AG04450 (cell line): ENCODE measurements at regions not wholly inside any gene's neighbourhood (a gene's known extent, or its start where the extent isn't known, plus 50 kb on each side); places are given as distances from the start of the nearest gene placed in this dataset.

Experiments
- CTCF ChIA-PET: fragments of 300-600, 350-600 bp; formaldehyde crosslinking; extraction: SDS; loops from one replicate; lab custom pipeline; 2022; ENCODE audit warnings: antibody characterized with exemption, inconsistent platforms; lab: Charles Lee
- POLR2A ChIA-PET: fragments of 350-600 bp; formaldehyde crosslinking; extraction: SDS; loops from one replicate; lab custom pipeline; 2021; ENCODE audit warnings: antibody characterized with exemption, inconsistent platforms; lab: Yijun Ruan, JAX
- DNase-seq: peaks from one replicate; pipeline ENCODE4 v3.0.0-alpha.2; 2011; ENCODE audit warnings: low read depth, low spot score
- H3K27ac ChIP-seq: one replicate; pipeline ENCODE4 v1.5.1; 2012; ENCODE audit warnings: low read depth, low read length, control low read depth
- H3K27me3 ChIP-seq: one replicate; pipeline ENCODE4 v1.6.0; 2012; ENCODE audit warnings: low read length; ENCODE audit not compliant: control insufficient read depth, insufficient read depth
- H3K4me3 ChIP-seq: 2 replicates; pipeline ENCODE4 v1.5.1; 2011; ENCODE audit warnings: mild to moderate bottlenecking, low read depth, low read length, control low read depth
- H3K9me3 ChIP-seq: 2 replicates; pipeline ENCODE4 v1.5.1; 2012; ENCODE audit warnings: low read length; ENCODE audit not compliant: control insufficient read depth, insufficient read depth
- CTCF ChIP-seq: IDR thresholded peaks from 2 replicates; pipeline ENCODE4 v1.5.1; 2011; ENCODE audit warnings: low read depth, low read length, control low read depth, inconsistent platforms

- POLR2A ChIA-PET = no interaction called here
- CTCF ChIA-PET = no interaction called here
- H3K9me3 ChIP-seq = no peaks in the 10 kb centered on the region
- no peak for DNase-seq
- H3K27me3 ChIP-seq = peaks cover 6% of the 10 kb centered on the region
- no peak overlapping the region for H3K27ac ChIP-seq
- no peak overlapping the region for H3K4me3 ChIP-seq
- no peak for TF ChIP-seq CTCF
These were observed 123.6 kb upstream of the LRFN2 start for GRCh38 chr6:40710626-40711330.

- no peak for TF ChIP-seq CTCF
- CTCF ChIA-PET = no interaction called here
These were observed 120.9 kb upstream of the LRFN2 start for GRCh38 chr6:40708049-40708448.

GRCh38 chr6:40706178-40706577 lies 119.0 kb upstream of the LRFN2 start:
- H3K4me3 ChIP-seq = no peak overlapping the region
- DNase-seq = no peak
- ChIA-PET CTCF (no interaction called here), POLR2A (no interaction called here)
- peaks cover 2% of the 10 kb centered on the region for H3K27me3 ChIP-seq
- TF ChIP-seq CTCF = no peak
- H3K27ac ChIP-seq = no peak overlapping the region
- no peaks in the 10 kb centered on the region for H3K9me3 ChIP-seq

More at GRCh38 chr6:40708049-40708448, 120.9 kb upstream of the LRFN2 start:
- no peaks in the 10 kb centered on the region for H3K9me3 ChIP-seq
- POLR2A ChIA-PET = no interaction called here
- DNase-seq = no peak
- no peak overlapping the region for H3K4me3 ChIP-seq
- no peak overlapping the region for H3K27ac ChIP-seq
- H3K27me3 ChIP-seq = peaks cover 6% of the 10 kb centered on the region

GRCh38 chr6:40705354-40705753 lies 118.2 kb upstream of the LRFN2 start:
- Histone ChIP-seq H3K27me3 (no peaks in the 10 kb centered on the region), H3K9me3 (no peaks in the 10 kb centered on the region), H3K27ac (no peak overlapping the region), H3K4me3 (no peak overlapping the region)
- DNase-seq = no peak
- TF ChIP-seq CTCF = no peak
- CTCF ChIA-PET = no interaction called here
- POLR2A ChIA-PET = no interaction called here

GRCh38 chr6:40701352-40702007 lies 114.3 kb upstream of the LRFN2 start:
- ChIA-PET POLR2A (no interaction called here), CTCF (no interaction called here)
- Histone ChIP-seq H3K27me3 (no peaks in the 10 kb centered on the region), H3K9me3 (no peaks in the 10 kb centered on the region), H3K27ac (no peak overlapping the region), H3K4me3 (no peak overlapping the region)
- no peak for TF ChIP-seq CTCF
- DNase-seq = no peak
